IMR-90 (cell line): ENCODE measurements at regions not wholly inside any gene's neighbourhood (a gene's known extent, or its start where the extent isn't known, plus 50 kb on each side); places are given as distances from the start of the nearest gene placed in this dataset.

Source experiments
- ATAC-seq: fragments of 200-7000 bp; cut with Tn5 transposase; 2 replicates; pipeline ENCODE4 v1.9.1; 2020; ENCODE audit warnings: low read depth, mild to moderate bottlenecking, moderate library complexity
- BruUV-seq: library from RNA; stranded (reverse); fragments of 400-500 nt; replicated peaks from 2 replicates; lab custom pipeline; 2021; lab: Mats Ljungman, UMichigan
- CTCF ChIA-PET: fragments of 300-600 bp; formaldehyde crosslinking; extraction: SDS; loops from one replicate; lab custom pipeline; 2021; ENCODE audit warnings: antibody characterized with exemption; lab: Yijun Ruan, JAX
- POLR2A ChIA-PET: fragments of 300-600 bp; sonication (Branson Sonifier 250); formaldehyde crosslinking; loops from one replicate; lab custom pipeline; 2022; ENCODE audit warnings: antibody characterized with exemption; ENCODE audit not compliant: unreplicated experiment; lab: Charles Lee
- DNase-seq: peaks from one replicate; pipeline ENCODE4 v3.0.0; 2013
- H2AFZ ChIP-seq: replicated peaks from 2 replicates; pipeline ENCODE3; 2013; ENCODE audit warnings: low read length, mild to moderate bottlenecking; ENCODE audit not compliant: poor library complexity
- H2AK5ac ChIP-seq: 2 replicates; pipeline ENCODE4 v1.6.1; 2013; ENCODE audit warnings: low read depth, low read length, inconsistent platforms
- H2AK9ac ChIP-seq: replicated peaks from 2 replicates; pipeline ENCODE3; 2013; ENCODE audit warnings: mild to moderate bottlenecking, low read depth, low read length, moderate library complexity; ENCODE audit not compliant: poor library complexity
- H2BK120ac ChIP-seq: 2 replicates; pipeline ENCODE4 v1.6.1; 2013; ENCODE audit warnings: low read depth, low read length, inconsistent platforms
- H2BK15ac ChIP-seq: 3 replicates; pipeline ENCODE4 v1.6.1; 2013; ENCODE audit warnings: low read depth, low read length, inconsistent platforms
- H2BK20ac ChIP-seq: 2 replicates; pipeline ENCODE4 v1.6.1; 2013; ENCODE audit warnings: low read depth, mild to moderate bottlenecking, inconsistent platforms, low read length, moderate library complexity
- H2BK5ac ChIP-seq: 2 replicates; pipeline ENCODE4 v1.6.1; 2013; ENCODE audit warnings: mild to moderate bottlenecking, low read depth, low read length, inconsistent platforms; ENCODE audit not compliant: poor library complexity, severe bottlenecking
- H3K14ac ChIP-seq: replicated peaks from 2 replicates; pipeline ENCODE4 v1.6.1; 2013; ENCODE audit warnings: low read depth, low read length, inconsistent platforms
- H3K18ac ChIP-seq: 2 replicates; pipeline ENCODE4 v1.6.1; 2013; ENCODE audit warnings: low read depth, low read length, control low read depth
- H3K23ac ChIP-seq: 2 replicates; pipeline ENCODE4 v1.6.1; 2013; ENCODE audit warnings: low read depth, low read length, inconsistent platforms
- H3K27ac ChIP-seq: 2 replicates; pipeline ENCODE4 v1.5.1; 2013; ENCODE audit warnings: mild to moderate bottlenecking, control low read depth, low read length; ENCODE audit not compliant: insufficient read depth
- H3K27me3 ChIP-seq: 2 replicates; pipeline ENCODE4 v1.6.1; 2013; ENCODE audit warnings: low read length; ENCODE audit not compliant: control insufficient read depth, insufficient read depth
- H3K36me3 ChIP-seq: 2 replicates; pipeline ENCODE4 v1.6.1; 2013; ENCODE audit warnings: low read length, mixed read lengths; ENCODE audit not compliant: control insufficient read depth, insufficient read depth
- H3K4ac ChIP-seq: 2 replicates; pipeline ENCODE4 v1.6.1; 2013; ENCODE audit warnings: low read depth, low read length, inconsistent platforms
- H3K4me1 ChIP-seq: 2 replicates; pipeline ENCODE4 v1.6.1; 2013; ENCODE audit warnings: low read length, mixed read lengths; ENCODE audit not compliant: control insufficient read depth, insufficient read depth
- H3K4me2 ChIP-seq: 2 replicates; pipeline ENCODE4 v1.6.1; 2013; ENCODE audit warnings: low read depth, mild to moderate bottlenecking, control low read depth, low read length, moderate library complexity
- H3K4me3 ChIP-seq: 2 replicates; pipeline ENCODE4 v1.5.1; 2013; ENCODE audit warnings: low read depth, mild to moderate bottlenecking, control low read depth, low read length, moderate library complexity; ENCODE audit not compliant: insufficient read depth
- H3K56ac ChIP-seq: 2 replicates; pipeline ENCODE4 v1.6.1; 2013; ENCODE audit warnings: low read length, inconsistent platforms; ENCODE audit not compliant: insufficient read depth; ENCODE audit errors: extremely low read depth
- H3K79me1 ChIP-seq, 2 experiments: 2 replicates each; pipeline ENCODE4 v1.6.1; 2013; ENCODE audit warnings: low read length in 2 of 2, inconsistent platforms in 1 of 2, low read depth in 1 of 2
- H3K9ac ChIP-seq: 2 replicates; pipeline ENCODE4 v1.6.1; 2013; ENCODE audit warnings: low read depth, low read length, control low read depth
- H3K9me1 ChIP-seq: 2 replicates; pipeline ENCODE4 v1.6.1; 2013; ENCODE audit warnings: low read length, inconsistent platforms; ENCODE audit not compliant: insufficient read depth
- H3K9me3 ChIP-seq: 2 replicates; pipeline ENCODE4 v1.6.1; 2013; ENCODE audit warnings: low read length; ENCODE audit not compliant: control insufficient read depth, insufficient read depth
- H4K20me1 ChIP-seq: 2 replicates; pipeline ENCODE4 v1.6.1; 2013; ENCODE audit warnings: low read length, inconsistent platforms; ENCODE audit not compliant: insufficient read depth
- H4K5ac ChIP-seq: 2 replicates; pipeline ENCODE4 v1.6.1; 2013; ENCODE audit warnings: mild to moderate bottlenecking, low read depth, low read length, control low read depth
- H4K8ac ChIP-seq, 2 experiments: 2 replicates each; pipeline ENCODE4 v1.6.1; 2013; ENCODE audit warnings: low read depth in 2 of 2, low read length in 2 of 2, control low read depth in 1 of 2, inconsistent platforms in 1 of 2
- H4K91ac ChIP-seq: 2 replicates; pipeline ENCODE4 v1.6.1; 2013; ENCODE audit warnings: low read depth, low read length, inconsistent platforms; ENCODE audit not compliant: insufficient read depth
- BHLHE40 ChIP-seq: fragments of 150-350 bp; IDR thresholded peaks from 2 replicates; pipeline ENCODE4 v1.6.1; 2016; ENCODE audit warnings: mild to moderate bottlenecking, low read depth, low read length
- CEBPB ChIP-seq: IDR thresholded peaks from 2 replicates; pipeline ENCODE4 v1.6.1; 2012; ENCODE audit warnings: low read depth, low read length, improper control_type of control experiment
- NFE2L2 ChIP-seq: fragments of 150-350 bp; IDR thresholded peaks from 2 replicates; pipeline ENCODE4 v1.6.1; 2016; ENCODE audit warnings: low read depth, mild to moderate bottlenecking, low read length
- POLR2A ChIP-seq: IDR thresholded peaks from 2 replicates; pipeline ENCODE4 v1.6.1; 2012; ENCODE audit warnings: mild to moderate bottlenecking, low read depth, low read length
- WGBS, 2 experiments: methylation state at CpG; one replicate each; pipeline versions ENCODE4 v1.1.5 to v1.1.7; 2013; ENCODE audit warnings: missing lambda C conversion rate in 2 of 2; ENCODE audit not compliant: insufficient read length in 1 of 2; ENCODE audit errors: extremely low coverage in 2 of 2; 5-methylcytosine and 5-hydroxymethylcytosine counted together
- dilution Hi-C: fragments of 300-500 bp; cut with HindIII; formaldehyde crosslinking; loops from one replicate; pipeline ENCODE4 v1.14.3; 2018; ENCODE audit warnings: low sequenced_read_pairs; ENCODE audit not compliant: unreplicated experiment
- in situ Hi-C: fragments of 300-500 bp; cut with MboI; formaldehyde crosslinking; loops from 3 replicates; pipeline ENCODE4 v1.14.3; 2019; ENCODE audit warnings: low sequenced_read_pairs, inconsistent platforms, mixed read lengths
- intact Hi-C: fragments of 100-400 bp; cut with micrococcal nuclease; formaldehyde crosslinking; loops from 2 replicates; pipeline ENCODE4 v1.10.0; 2022

- Histone ChIP-seq H2BK20ac (no peak overlapping the region), H3K27me3 (no peaks in the 10 kb centered on the region), H3K4me3 (no peak overlapping the region), H3K9me3 (no peaks in the 10 kb centered on the region), H3K4me1 (peaks cover 6% of the 10 kb centered on the region), H4K20me1 (no peaks in the 10 kb centered on the region), H3K4ac (no peak overlapping the region), H3K9ac (no peak overlapping the region), H3K27ac (no peak overlapping the region), H4K5ac (no peak overlapping the region), H3K23ac (no peak overlapping the region), H2AK5ac (peak overlapping the region; percentile 83; the same call in 1 of the 2 replicates), H3K9me1 (peaks cover 11% of the 10 kb centered on the region), H2AFZ (peak overlapping the region; percentile 51), H2AK9ac (no peak overlapping the region), H2BK120ac (no peak overlapping the region), H3K14ac (no peak overlapping the region), H3K79me1 (no peaks in the 10 kb centered on the region), H4K91ac (no peak overlapping the region), H3K4me2 (no peak overlapping the region), H4K8ac (no peak overlapping the region), H3K36me3 (no peaks in the 10 kb centered on the region), H2BK15ac (no peak overlapping the region), H3K56ac (no peak overlapping the region), H2BK5ac (no peak overlapping the region), H3K18ac (no peak overlapping the region)
- CTCF ChIA-PET: no interaction called here
- in situ Hi-C loops: no loop called here
- 45% methylated on average over 2 of the region's 4 CpGs; no CpG with 5 or more reads in 1 of the 2 experiments for WGBS, 2 experiments
- DNase-seq: no peak
- intact Hi-C loops: no loop called here
- dilution Hi-C loops: no loop called here
- POLR2A ChIA-PET: no interaction called here
- TF ChIP-seq POLR2A: no peak
- no peak for TF ChIP-seq CEBPB
- TF ChIP-seq NFE2L2: no peak
- TF ChIP-seq BHLHE40: no peak
- no TSS peak for BruUV-seq
- no peak for ATAC-seq
Observed at GRCh38 chr10:110432084-110432483, 65.6 kb upstream of the DUSP5 start.
